Stimulated activated CD8-positive, alpha-beta memory T cell treated with anti-CD3 and anti-CD28 coated beads, Interleukin-15, amount 100 ng/mL, for 48 hours (primary cell): ENCODE measurements at regions not wholly inside any gene's neighbourhood (a gene's known extent, or its start where the extent isn't known, plus 50 kb on each side); places are given as distances from the start of the nearest gene placed in this dataset.

Experiments used
- DNase-seq, 2 donors: peaks; one replicate each; pipeline ENCODE4 v3.0.0-alpha.2; 2020; ENCODE audit warnings: low read depth in 2 of 2

- no peak for DNase-seq
These were observed 273.4 kb upstream of the TNRC6C start for GRCh38 chr17:77684803-77685798.

- DNase-seq = no peak
These were observed 272.5 kb upstream of the TNRC6C start for GRCh38 chr17:77685881-77686486.

GRCh38 chr17:77686903-77687302 is 271.6 kb upstream of the TNRC6C start:
- DNase-seq = no peak

- no peak for DNase-seq
These were observed 271.1 kb upstream of the TNRC6C start for GRCh38 chr17:77687417-77687816.

- no peak for DNase-seq
These were observed 270.6 kb upstream of the TNRC6C start for GRCh38 chr17:77687921-77688320.

GRCh38 chr17:77688369-77688768 is 270.1 kb upstream of the TNRC6C start:
- DNase-seq = no peak

- no peak for DNase-seq
These were observed 268.0 kb upstream of the TNRC6C start for GRCh38 chr17:77690271-77691161.

GRCh38 chr17:77691216-77692085 is 267.1 kb upstream of the TNRC6C start:
- DNase-seq = no peak

- DNase-seq = no peak
These were observed 265.8 kb upstream of the TNRC6C start for GRCh38 chr17:77692571-77693161.

- no peak for DNase-seq
These were observed 265.2 kb upstream of the TNRC6C start for GRCh38 chr17:77693301-77693700.

- DNase-seq = no peak
These were observed 264.7 kb upstream of the TNRC6C start for GRCh38 chr17:77693776-77694175.

GRCh38 chr17:77694391-77695363 is 263.8 kb upstream of the TNRC6C start:
- no peak for DNase-seq

- no peak for DNase-seq
These were observed 263.1 kb upstream of the TNRC6C start for GRCh38 chr17:77695386-77695785.

- DNase-seq = no peak
These were observed 262.3 kb upstream of the TNRC6C start for GRCh38 chr17:77696151-77696720.

GRCh38 chr17:77696721-77697460 is 261.6 kb upstream of the TNRC6C start:
- DNase-seq = no peak

GRCh38 chr17:77697480-77698400 is 260.8 kb upstream of the TNRC6C start:
- no peak for DNase-seq

GRCh38 chr17:77698903-77699623 is 259.4 kb upstream of the TNRC6C start:
- DNase-seq = no peak
